22Rv1 (cell line): ENCODE measurements at regions not wholly inside any gene's neighbourhood (a gene's known extent, or its start where the extent isn't known, plus 50 kb on each side); places are given as distances from the start of the nearest gene placed in this dataset.

ENCODE experiments used
- ZFX ChIP-seq: fragments of 450-650 bp; IDR thresholded peaks from 2 replicates; pipeline ENCODE4 v1.6.1; 2017; ENCODE audit warnings: antibody characterized with exemption, borderline replicate concordance
- TF ChIP-seq, protein P1 (sequence below): fragments of 450-650 bp; IDR thresholded peaks from 2 replicates; pipeline ENCODE4 v1.5.1; 2017; ENCODE audit warnings: mild to moderate bottlenecking

GRCh38 chr13:53272873-53273272, 244.3 kb downstream of the OLFM4 start:
- TF ChIP-seq, protein P1, sequence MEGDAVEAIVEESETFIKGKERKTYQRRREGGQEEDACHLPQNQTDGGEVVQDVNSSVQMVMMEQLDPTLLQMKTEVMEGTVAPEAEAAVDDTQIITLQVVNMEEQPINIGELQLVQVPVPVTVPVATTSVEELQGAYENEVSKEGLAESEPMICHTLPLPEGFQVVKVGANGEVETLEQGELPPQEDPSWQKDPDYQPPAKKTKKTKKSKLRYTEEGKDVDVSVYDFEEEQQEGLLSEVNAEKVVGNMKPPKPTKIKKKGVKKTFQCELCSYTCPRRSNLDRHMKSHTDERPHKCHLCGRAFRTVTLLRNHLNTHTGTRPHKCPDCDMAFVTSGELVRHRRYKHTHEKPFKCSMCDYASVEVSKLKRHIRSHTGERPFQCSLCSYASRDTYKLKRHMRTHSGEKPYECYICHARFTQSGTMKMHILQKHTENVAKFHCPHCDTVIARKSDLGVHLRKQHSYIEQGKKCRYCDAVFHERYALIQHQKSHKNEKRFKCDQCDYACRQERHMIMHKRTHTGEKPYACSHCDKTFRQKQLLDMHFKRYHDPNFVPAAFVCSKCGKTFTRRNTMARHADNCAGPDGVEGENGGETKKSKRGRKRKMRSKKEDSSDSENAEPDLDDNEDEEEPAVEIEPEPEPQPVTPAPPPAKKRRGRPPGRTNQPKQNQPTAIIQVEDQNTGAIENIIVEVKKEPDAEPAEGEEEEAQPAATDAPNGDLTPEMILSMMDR = no peak
- no peak for TF ChIP-seq ZFX
